COLO829 (cell line): ENCODE measurements at regions not wholly inside any gene's neighbourhood (a gene's known extent, or its start where the extent isn't known, plus 50 kb on each side); places are given as distances from the start of the nearest gene placed in this dataset.

Experiments used
- DNase-seq: peaks from one replicate; pipeline ENCODE4 v3.0.0; 2012; ENCODE audit warnings: low spot score

DNA sequence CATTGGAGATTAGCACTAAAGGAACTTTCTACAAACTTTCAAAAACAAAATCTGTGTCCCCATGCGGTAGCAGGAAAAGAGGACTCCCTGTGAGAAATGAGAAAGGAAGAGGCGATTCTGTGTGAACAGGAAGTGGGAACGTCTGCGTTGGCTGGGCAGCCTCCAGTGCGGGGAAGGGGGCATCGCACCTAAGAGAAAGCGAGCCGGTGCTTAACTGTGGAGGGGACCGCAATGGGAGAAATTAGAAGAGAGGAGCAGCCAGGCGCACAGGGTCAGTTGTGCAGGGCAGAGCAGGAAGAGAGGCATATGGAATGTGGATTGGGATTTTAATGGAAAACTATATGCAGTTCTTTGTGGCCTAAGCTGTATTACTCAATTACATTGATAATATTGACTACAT, 77.4 kb upstream of the DOCK9 start:
- no peak for DNase-seq

DNA sequence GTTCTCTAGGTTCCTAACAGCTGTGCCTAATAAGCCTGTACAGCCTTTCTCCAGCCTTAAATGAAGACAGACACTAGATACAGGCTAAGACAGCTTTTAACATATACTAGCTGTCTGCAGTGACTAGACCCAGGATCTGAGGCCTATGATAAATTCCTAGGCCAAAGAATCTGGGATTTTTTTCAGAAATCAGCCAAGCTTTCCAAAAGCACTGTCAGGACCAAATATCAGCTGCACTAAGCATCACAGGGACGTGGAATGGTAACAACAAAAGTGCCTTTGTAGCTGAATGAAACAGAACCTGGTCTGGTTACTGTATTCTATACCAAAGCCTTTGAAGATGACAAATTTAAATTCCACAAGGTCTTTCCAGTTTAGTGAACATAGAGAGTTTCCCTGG, 77.9 kb upstream of the DOCK9 start:
- DNase-seq: peak; percentile 24

DNA sequence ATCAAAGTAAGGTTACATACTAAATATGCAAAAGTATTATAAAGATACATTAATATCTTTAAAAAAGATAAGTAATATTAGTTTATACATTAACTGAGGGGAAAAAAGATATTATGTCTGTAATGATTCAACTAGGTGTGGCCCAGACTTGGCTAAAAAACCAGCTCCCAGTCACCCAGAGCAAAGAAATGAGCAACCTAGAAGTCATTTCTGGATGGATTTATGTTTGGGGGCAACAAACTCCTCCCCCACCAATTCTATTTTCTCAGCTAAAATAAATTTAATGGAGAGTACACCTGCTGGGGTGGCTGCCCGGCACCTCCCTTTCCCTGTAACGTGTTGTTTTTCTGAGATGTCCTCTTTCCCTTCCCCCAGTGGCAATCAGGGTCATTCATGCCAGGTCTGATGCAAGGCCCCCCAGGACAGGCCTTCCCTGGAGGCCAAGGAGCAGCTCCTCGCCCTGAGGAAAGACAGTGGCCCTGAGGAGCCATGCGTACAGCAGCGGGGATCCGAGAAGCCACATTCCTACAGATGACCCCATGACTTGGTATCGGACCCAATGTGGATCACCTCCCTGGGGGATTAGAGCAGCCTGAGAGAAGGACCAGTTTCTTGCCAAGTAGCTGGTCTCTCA, 78.6 kb upstream of the DOCK9 start:
- DNase-seq: no peak

DNA sequence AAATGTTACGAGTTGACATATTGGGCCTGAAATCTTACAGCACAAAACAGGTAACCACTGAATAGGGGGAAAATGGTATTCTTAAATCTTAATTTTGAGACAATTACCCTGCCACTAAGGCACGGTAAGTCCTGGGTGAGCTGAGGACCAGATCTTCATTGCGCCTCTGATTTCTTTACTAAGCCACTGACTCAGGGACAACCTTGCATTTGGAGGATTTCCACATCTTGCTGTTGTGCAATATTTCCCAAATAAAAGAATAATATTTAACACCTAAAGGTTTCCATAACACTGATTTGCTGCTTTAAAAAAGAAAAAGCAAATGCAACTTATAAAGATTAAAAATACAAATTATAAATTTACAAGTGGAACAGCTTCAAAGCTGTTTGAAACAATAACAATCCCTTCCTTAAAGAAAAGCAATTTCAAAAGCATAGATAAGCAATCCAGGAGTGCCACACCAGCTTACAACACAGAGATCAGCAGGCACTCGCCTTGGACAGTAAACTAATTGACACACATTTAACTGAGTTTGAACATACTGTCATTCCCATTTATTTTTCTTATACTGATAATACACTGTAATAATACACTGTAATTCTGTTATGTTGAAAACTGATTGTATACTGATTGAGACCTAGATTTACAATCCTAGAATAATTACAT, 79.6 kb upstream of the DOCK9 start:
- DNase-seq: no peak

DNA sequence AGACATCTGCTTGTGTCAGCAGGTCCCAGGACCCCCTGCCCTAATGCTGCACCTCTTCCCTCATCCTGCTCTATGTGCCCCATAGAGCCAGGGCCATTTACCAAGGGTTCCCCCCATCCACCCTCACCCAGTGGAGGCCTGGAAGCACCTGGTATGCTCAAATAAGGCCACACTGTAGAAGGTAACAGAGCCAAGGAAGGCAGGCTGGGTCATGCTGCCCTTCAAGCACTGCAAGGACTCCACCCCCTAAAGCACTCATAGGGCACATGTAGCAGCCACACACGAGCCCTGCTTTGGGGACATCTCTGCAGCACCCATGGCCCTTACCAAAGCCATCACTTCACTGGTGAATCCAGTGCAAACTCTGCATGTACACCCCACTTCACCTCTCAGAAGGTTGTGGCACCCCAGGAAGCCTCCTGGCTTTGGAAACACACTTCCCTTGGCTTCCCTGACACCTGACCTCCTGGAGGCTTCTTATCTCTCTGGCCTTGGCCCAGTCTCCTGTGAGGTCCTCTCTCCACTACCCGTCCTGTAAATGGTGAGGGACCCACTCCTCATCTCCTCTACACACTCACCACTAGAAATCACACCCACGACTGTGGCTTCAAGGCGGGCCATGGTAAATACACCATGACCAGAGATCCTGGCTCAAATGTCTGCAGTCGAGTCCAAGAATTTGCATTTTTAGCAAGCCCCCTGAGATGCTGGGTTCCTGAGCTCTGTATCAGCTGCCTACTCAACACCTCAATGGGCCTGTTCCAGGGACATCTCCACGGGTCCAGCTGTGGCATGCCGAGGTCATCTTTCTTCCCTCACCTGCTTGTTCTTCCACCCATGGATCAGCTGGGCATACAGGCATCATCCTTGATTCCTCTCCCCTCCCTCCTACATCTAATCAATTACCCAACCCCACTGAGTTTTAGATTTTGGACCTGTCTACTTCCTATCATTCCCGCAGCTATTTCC, 80.9 kb upstream of the DOCK9 start:
- no peak for DNase-seq

DNA sequence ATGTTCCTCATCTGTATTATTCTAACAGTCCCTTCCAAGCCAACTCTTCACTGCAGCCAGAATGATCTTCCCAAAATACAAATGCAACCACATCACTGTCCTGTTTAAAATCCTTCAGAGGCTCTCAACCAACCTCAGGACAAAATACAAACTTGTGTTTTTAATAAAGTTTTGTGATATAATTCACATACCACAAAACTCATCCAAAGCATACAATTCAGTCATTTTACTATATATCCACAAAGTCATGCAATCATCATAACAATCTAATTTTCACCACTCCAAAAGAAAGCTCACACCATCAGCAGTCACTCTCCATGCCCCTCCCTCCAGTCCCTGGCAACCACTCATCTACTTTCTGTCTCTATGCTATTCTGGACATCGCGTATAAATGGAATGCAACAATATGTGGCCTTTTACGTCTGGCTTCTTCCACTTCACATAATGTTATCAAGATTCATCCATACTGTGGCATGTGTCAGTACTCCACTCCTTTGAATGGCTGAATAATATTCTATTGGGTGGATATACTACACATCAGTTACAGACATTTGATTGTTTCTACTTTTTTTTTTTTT, 81.7 kb upstream of the DOCK9 start:
- DNase-seq: no peak

DNA sequence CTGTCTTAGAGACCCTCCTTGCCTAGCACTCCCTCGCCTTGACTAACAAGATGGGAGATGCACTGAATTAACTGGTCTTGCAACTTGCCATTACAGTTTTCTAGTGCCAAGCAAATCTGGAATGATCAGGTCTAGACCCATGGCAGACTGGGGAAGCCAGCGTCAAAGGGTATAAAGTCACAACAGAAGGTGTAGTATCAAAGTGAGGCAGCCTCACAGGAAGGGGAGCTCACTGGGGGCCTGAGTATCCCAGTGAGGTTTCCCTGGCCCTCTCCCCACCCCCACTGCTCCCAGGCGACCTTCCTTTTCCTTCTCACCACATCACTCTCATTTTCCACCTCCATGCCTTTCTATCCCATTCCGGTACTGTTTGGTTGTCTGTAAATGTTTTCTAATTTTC, 83.5 kb upstream of the DOCK9 start:
- no peak for DNase-seq

DNA sequence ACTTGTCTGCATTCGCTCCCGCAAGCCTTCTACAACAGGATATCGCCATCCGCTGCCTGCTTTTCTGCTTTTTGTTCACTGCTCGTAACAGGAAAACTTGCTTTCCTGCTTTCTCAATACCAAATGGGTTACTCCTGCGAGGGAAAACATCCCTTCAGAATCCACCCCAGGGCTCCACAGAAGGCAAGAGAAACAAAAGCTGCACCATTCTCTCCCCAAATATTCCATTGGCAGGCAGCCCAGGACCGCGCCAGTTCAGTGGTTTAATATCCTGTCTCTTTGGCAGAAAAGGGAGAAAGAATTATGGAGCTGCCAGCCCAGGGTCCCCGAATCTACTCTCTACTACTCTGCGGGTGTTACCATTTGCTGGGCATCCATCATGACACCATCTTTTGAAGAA, 84.7 kb upstream of the DOCK9 start:
- no peak for DNase-seq

DNA sequence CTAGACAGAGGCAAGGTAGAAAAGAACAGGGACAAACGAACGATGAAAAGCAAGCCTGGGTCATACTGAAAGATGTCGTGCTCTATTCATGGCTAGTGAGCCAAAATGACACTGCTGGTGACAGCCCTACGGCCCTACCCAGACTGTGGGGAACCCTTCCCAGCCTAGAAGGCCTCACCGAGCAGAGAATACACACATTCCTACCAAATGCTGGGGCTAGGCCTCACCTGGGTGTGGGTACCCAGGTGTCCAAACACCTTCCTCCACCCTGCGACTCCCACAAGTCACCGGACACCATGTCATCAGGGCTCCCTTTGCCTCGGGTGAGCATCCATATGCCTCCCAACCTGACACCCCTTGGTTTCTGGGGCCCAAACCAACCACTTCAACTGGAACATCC, 85.3 kb upstream of the DOCK9 start:
- no peak for DNase-seq

DNA sequence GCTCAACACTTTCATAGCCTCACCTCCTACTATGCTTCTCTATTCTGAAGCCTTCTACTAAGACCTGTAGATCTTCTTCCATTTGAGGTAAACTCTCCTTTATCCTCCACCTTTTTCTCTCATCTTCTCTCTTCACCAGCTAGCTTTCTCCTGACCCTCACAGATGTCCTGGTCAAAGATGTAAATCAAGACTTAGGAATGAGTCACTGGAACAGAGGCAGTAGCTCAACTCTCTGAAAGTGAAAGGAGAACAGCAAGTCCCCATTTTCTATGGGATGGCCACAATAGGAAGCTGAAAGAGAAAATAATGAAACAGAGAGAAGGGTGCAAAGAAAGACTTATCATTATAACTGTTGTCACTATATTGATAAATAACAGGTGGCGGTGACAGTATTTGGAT, 86.1 kb upstream of the DOCK9 start:
- DNase-seq: no peak

DNA sequence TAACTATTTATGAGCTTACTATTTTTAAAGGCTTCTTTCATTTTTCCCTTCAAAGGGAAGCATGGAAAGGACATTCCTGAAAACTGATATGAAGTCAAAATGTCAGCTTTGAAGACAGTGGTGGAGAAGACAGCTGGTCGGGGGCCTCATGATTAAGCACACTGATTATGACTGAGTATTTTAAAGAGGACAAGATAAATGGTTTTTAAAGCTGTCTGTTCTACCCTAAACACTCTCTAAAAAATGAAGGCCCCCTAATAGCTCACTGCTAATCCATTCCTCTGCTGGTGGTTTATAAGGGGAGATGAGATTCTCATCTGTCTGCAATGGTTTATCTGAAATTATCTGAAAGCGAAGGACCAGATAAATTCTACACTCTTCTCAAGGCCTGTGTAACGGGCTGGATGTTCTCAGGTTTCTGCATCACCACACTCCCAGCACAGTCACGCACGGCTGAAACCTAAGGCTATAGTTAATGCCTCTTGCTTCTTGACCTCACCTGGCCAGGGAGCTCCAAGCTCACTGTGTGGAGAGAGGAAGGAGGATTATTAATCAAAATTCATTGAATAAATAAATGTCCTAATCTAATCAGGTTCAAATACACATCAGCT, 86.9 kb upstream of the DOCK9 start:
- DNase-seq: no peak

DNA sequence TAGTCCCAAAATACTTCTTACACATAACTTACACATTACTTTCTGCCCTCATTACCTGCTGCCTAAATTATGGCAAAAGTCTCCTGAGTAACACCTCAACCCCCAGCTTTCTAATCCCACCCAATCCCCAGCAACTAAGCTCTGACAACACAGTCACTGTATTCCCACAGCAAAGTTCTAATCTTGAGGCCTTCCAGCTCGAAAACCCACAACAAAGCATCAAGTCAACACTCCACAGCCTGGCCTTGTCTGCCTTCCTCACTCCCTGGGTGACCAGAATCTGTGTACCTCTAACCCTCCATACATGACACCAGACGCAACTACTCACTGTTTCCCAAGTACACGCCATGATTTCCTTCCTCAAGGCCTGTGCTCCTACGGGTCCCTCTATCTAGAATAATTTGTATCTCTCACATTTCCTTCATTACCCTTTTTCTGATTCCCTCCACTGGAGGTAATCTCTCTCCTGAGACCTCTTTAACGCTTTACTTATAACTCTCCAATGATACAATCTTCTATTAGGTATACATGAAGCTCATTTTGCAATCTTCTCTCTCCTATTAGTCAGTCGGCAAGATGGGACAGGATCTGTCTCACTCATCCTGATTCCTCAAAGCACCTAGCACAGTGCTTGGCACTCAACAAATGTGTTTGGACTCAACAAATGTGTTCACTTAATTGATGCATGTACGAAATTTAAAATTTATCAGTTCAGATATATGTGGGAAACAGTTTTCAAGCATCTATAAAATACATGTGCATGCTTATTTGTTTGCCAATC, 87.6 kb upstream of the DOCK9 start:
- no peak for DNase-seq

DNA sequence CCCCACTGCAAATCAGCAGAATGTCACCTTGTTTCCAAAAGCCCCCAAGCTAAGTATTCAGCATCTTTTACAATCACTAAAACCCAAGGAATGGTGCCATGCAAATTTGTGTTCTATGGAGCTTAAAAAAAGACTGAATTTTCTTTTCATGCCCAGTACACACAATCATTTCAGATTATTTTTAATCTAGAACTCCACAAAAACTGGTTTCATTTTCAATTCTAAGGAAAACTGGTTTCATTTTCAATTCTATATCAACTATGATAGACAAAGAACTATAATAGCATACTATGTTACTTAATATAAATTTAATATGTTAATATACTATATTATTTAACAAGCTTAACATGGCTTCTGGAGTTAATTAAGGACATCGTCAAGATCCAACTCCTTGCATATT, 88.4 kb upstream of the DOCK9 start:
- no peak for DNase-seq

DNA sequence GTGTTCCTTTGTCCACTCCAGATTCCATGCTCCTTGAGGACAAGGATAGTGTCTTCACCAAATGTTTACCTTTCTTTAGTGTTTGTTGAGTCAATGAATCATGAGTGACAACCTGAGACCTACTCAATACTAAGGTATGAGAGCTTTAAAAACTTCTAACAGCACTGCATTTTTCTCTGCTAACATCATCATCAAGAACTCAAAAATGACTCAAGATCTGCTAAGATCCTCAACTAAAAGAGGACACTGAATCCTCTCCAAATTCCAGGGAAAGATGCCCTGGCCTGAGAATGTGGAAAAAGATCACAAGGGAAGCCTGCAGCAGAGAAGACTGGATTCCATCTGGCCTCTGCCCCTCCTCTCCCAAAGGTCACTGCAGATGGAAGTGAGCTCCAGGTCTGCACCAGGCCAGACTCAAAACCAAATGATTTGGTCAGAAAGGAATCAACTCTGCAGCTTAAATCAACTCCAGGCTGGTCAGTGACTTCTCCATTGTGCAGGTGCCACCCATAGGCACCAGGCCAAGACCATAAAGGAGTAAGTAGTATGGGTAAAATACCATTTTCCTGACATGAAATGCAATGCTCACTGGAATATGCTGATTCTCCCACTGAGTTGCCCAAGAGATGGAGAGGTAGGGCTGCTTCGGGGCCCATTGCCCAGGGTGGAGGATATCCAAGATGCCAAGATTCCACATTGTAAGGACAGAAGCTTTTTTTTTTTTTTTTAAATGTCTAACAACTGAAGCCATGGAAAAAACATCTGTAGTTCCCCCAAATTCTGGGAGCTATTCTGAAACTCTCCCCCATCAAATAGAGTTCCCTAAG, 89.5 kb upstream of the DOCK9 start:
- DNase-seq: no peak

DNA sequence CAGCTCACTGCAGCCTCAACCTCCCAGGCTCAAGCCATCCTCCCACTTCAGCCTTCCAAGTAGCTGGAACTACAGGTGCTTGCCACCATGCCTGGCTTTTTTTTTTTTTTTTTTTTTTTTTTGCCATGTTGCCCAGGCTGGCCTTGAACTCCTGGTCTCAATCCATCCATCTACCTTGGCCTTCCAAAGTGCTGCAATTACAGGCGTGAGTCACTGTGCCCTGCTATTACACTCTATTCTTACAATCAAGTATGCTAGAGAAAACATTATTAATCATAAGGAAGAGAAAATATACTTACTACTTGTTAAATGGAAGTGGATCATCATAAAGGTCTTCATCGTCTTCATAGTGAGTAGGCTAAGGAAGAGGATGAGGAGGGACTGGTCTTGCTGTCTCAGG, 93.3 kb upstream of the DOCK9 start:
- DNase-seq: no peak

DNA sequence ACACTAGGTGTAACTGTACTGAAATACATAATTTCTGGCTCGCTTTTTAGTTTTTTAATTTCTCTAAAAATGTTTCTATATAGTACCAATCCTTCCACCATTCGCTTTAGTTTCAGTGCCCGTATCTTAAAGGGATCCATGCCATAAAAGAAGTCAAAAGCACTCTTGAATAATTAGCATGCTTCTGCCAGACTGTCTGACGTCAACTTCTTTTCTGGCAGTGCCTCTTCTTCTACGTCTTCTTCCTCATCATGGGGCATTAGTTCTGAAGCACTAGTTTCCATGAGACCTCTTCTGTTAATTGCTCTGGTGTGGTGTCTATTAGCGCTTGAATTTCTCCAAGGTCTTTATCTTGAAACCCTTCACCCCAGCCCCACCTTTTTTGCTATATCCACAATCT, 93.8 kb upstream of the DOCK9 start:
- DNase-seq: no peak

DNA sequence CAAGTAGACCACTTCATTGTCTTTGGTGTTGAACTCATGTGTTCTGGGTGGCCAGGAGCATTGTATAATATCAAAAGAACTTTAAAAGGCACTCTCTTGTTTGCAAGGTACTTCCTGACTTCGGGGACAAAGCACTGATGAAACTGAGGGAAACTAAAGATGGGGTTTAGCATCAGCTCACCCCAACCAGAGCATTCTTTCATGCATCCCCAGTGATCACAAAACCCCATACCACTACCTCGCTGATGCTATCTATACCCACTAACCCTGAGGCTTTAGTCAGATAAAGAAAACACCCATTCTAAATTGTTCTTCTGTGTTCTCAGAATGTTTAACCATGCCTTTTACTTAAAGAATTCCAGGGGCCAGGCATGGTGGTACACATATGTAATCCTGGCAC, 94.5 kb upstream of the DOCK9 start:
- DNase-seq: no peak

DNA sequence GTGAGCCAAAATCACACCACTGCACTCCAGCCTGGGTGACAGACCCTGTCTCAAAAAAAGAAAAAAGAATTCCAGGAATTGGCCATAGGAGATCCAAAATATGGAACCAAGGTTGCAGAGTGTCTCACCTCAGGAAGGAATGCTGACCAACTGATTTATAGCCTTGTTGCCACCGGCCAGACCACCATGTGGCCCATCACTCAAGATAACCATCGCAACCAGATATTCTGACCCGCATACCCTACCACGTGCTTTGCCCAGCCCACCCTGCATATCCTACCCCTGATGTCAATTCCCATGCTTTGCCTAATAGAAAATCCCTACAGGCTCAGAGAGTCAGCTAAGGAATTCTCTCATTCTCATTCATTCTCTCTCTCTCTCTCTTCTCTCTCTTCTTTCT, 95.1 kb upstream of the DOCK9 start:
- no peak for DNase-seq

DNA sequence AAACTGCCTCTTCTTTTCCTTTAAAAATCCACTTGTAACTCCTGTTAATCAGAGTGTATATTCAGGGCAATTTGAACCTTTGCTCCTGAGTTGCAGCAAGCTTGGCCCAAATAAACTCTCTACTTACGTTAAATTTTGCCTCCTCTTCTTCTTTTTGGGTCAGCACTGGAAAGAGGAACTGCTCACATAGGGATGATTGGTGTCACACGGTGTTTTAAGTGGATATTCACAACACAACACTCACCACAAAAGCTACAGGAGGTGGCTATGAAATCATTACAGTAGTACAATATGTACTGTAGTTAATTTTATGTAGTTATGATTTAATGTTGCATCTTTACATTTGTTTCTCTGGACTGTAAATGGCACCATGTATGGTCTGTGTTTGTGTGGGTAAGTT, 96.8 kb upstream of the DOCK9 start:
- DNase-seq: no peak
